NOMO-1 (cell line): ENCODE measurements at regions not wholly inside any gene's neighbourhood (a gene's known extent, or its start where the extent isn't known, plus 50 kb on each side); places are given as distances from the start of the nearest gene placed in this dataset.

Experiments
- DNase-seq, 2 experiments: peaks; one replicate each; lab custom pipeline; 2025; ENCODE audit not compliant: unreplicated experiment in 2 of 2; lab: John Stamatoyannopoulos, UW

GRCh38 chr9:115209601-115210306 lies 91.8 kb upstream of the TNC start:
- no peak for DNase-seq

- DNase-seq: no peak
Observed at GRCh38 chr9:115210699-115211098, 92.7 kb upstream of the TNC start.

- no peak for DNase-seq
Observed at GRCh38 chr9:115211413-115212124, 93.6 kb upstream of the TNC start.

GRCh38 chr9:115212125-115212605 lies 94.2 kb upstream of the TNC start:
- DNase-seq: no peak

GRCh38 chr9:115212832-115213231 lies 94.9 kb upstream of the TNC start:
- DNase-seq: no peak

GRCh38 chr9:115213818-115214334 lies 95.9 kb upstream of the TNC start:
- DNase-seq: no peak

GRCh38 chr9:115216873-115217272 lies 98.9 kb upstream of the TNC start:
- no peak for DNase-seq

GRCh38 chr9:115220319-115221005 lies 102.5 kb upstream of the TNC start:
- DNase-seq: no peak

- DNase-seq: no peak
Observed at GRCh38 chr9:115223471-115223870, 105.5 kb upstream of the TNC start.

- DNase-seq: no peak
Observed at GRCh38 chr9:115225459-115226116, 107.6 kb upstream of the TNC start.

- no peak for DNase-seq
Observed at GRCh38 chr9:115226152-115226551, 108.2 kb upstream of the TNC start.

- DNase-seq: no peak
Observed at GRCh38 chr9:115229496-115229895, 111.5 kb upstream of the TNC start.

GRCh38 chr9:115230924-115231515 lies 113.1 kb upstream of the TNC start:
- no peak for DNase-seq

- DNase-seq: no peak
Observed at GRCh38 chr9:115232181-115232774, 114.3 kb upstream of the TNC start.

- DNase-seq: no peak
Observed at GRCh38 chr9:115234094-115234493, 116.1 kb upstream of the TNC start.

- no peak for DNase-seq
Observed at GRCh38 chr9:115235221-115235620, 117.3 kb upstream of the TNC start.

- DNase-seq: no peak
Observed at GRCh38 chr9:115237385-115237998, 119.5 kb upstream of the TNC start.

GRCh38 chr9:115240676-115241075 lies 122.7 kb upstream of the TNC start:
- no peak for DNase-seq

- no peak for DNase-seq
Observed at GRCh38 chr9:115241641-115242040, 123.7 kb upstream of the TNC start.

- DNase-seq: no peak
Observed at GRCh38 chr9:115249488-115249887, 131.5 kb upstream of the TNC start.
